NCI-H1105 (cell line): ENCODE measurements at regions not wholly inside any gene's neighbourhood (a gene's known extent, or its start where the extent isn't known, plus 50 kb on each side); places are given as distances from the start of the nearest gene placed in this dataset.
"Not testable (repeated sequence)": the region's sequence is repeated elsewhere in the genome, so short reads cannot be mapped to it uniquely, and the experiment has no call there.

Source experiments
- DNase-seq: peaks from one replicate; lab custom pipeline; 2025; lab: John Stamatoyannopoulos, UW

GRCh38 chr7:68756986-68757495, 841.2 kb upstream of the AUTS2 start:
- DNase-seq = no peak

GRCh38 chr7:68760556-68760955, 837.7 kb upstream of the AUTS2 start:
- no peak for DNase-seq

- no peak for DNase-seq
Measured at GRCh38 chr7:68767462-68767861, 830.8 kb upstream of the AUTS2 start.

GRCh38 chr7:68770649-68771048, 827.6 kb upstream of the AUTS2 start:
- DNase-seq = peak; percentile 78

- DNase-seq = no peak
Measured at GRCh38 chr7:68776326-68776725, 821.9 kb upstream of the AUTS2 start.

GRCh38 chr7:68783684-68784083, 814.6 kb upstream of the AUTS2 start:
- DNase-seq = no peak

- no peak for DNase-seq
Measured at GRCh38 chr7:68785036-68785435, 813.2 kb upstream of the AUTS2 start.

GRCh38 chr7:68787566-68787965, 810.7 kb upstream of the AUTS2 start:
- DNase-seq = peak; percentile 5

GRCh38 chr7:68788529-68788928, 809.7 kb upstream of the AUTS2 start:
- DNase-seq = not testable (repeated sequence)

- DNase-seq = no peak
Measured at GRCh38 chr7:68789597-68789996, 808.7 kb upstream of the AUTS2 start.

GRCh38 chr7:68792351-68792750, 805.9 kb upstream of the AUTS2 start:
- DNase-seq = no peak

GRCh38 chr7:68793513-68793912, 804.8 kb upstream of the AUTS2 start:
- DNase-seq = no peak

GRCh38 chr7:68800316-68800715, 798.0 kb upstream of the AUTS2 start:
- DNase-seq = no peak

- DNase-seq = no peak
Measured at GRCh38 chr7:68805159-68805558, 793.1 kb upstream of the AUTS2 start.

GRCh38 chr7:68807666-68808065, 790.6 kb upstream of the AUTS2 start:
- no peak for DNase-seq

- DNase-seq = peak; percentile 69
Measured at GRCh38 chr7:68813551-68814080, 784.7 kb upstream of the AUTS2 start.

- no peak for DNase-seq
Measured at GRCh38 chr7:68816491-68816890, 781.8 kb upstream of the AUTS2 start.

GRCh38 chr7:68820321-68820720, 778.0 kb upstream of the AUTS2 start:
- no peak for DNase-seq

- DNase-seq = no peak
Measured at GRCh38 chr7:68821846-68822245, 776.4 kb upstream of the AUTS2 start.

GRCh38 chr7:68823996-68824780, 774.1 kb upstream of the AUTS2 start:
- DNase-seq = no peak

- no peak for DNase-seq
Measured at GRCh38 chr7:68828575-68828974, 769.7 kb upstream of the AUTS2 start.

GRCh38 chr7:68833422-68833821, 764.9 kb upstream of the AUTS2 start:
- DNase-seq = no peak

GRCh38 chr7:68839014-68839413, 759.3 kb upstream of the AUTS2 start:
- DNase-seq = no peak

- no peak for DNase-seq
Measured at GRCh38 chr7:68840991-68841390, 757.3 kb upstream of the AUTS2 start.
